HEK293T (cell line): ENCODE measurements at regions not wholly inside any gene's neighbourhood (a gene's known extent, or its start where the extent isn't known, plus 50 kb on each side); places are given as distances from the start of the nearest gene placed in this dataset.

Source experiments
- CTCF ChIA-PET: fragments of 350-600 bp; formaldehyde crosslinking; extraction: SDS; loops from one replicate; lab custom pipeline; 2021; ENCODE audit warnings: antibody characterized with exemption, inconsistent platforms; lab: Yijun Ruan, JAX
- POLR2A ChIA-PET: fragments of 350-600 bp; formaldehyde crosslinking; extraction: SDS; loops from one replicate; lab custom pipeline; 2020; ENCODE audit warnings: antibody characterized with exemption, inconsistent platforms; lab: Yijun Ruan, JAX
- DNase-seq: peaks from one replicate; pipeline ENCODE4 v3.0.0; 2012; ENCODE audit warnings: mixed read lengths; ENCODE audit errors: extremely low spot score
- ARNT ChIP-seq: fragments of 450-650 bp; IDR thresholded peaks from 2 replicates; pipeline ENCODE4 v1.6.1; 2017; ENCODE audit warnings: mild to moderate bottlenecking
- BHLHE40 ChIP-seq: fragments of 450-650 bp; IDR thresholded peaks from 2 replicates; pipeline ENCODE4 v1.6.1; 2016; ENCODE audit warnings: mild to moderate bottlenecking, moderate library complexity, borderline replicate concordance
- CTBP1 ChIP-seq: fragments of 450-650 bp; IDR thresholded peaks from 2 replicates; pipeline ENCODE4 v1.6.1; 2016; ENCODE audit warnings: borderline replicate concordance
- ELF4 ChIP-seq: fragments of 450-650 bp; IDR thresholded peaks from 2 replicates; pipeline ENCODE4 v1.6.1; 2017; ENCODE audit warnings: antibody characterized with exemption
- FOXA1 ChIP-seq: fragments of 450-650 bp; IDR thresholded peaks from 2 replicates; pipeline ENCODE4 v1.6.1; 2016; ENCODE audit warnings: mild to moderate bottlenecking
- FOXK2 ChIP-seq: fragments of 450-650 bp; IDR thresholded peaks from 2 replicates; pipeline ENCODE4 v1.6.1; 2016; ENCODE audit warnings: mild to moderate bottlenecking
- FOXM1 ChIP-seq: fragments of 450-650 bp; IDR thresholded peaks from 2 replicates; pipeline ENCODE4 v1.6.1; 2017; ENCODE audit warnings: mild to moderate bottlenecking, borderline replicate concordance
- HDGF ChIP-seq: fragments of 450-650 bp; IDR thresholded peaks from 2 replicates; pipeline ENCODE4 v1.6.1; 2017; ENCODE audit warnings: antibody characterized with exemption, borderline replicate concordance
- L3MBTL2 ChIP-seq: fragments of 450-650 bp; conservative IDR thresholded peaks from 2 replicates; pipeline ENCODE4 v1.6.1; 2016; ENCODE audit warnings: mild to moderate bottlenecking
- LEF1 ChIP-seq: fragments of 450-650 bp; IDR thresholded peaks from 2 replicates; pipeline ENCODE4 v1.6.1; 2017; ENCODE audit warnings: mild to moderate bottlenecking, borderline replicate concordance
- NFRKB ChIP-seq: fragments of 450-650 bp; IDR thresholded peaks from 2 replicates; pipeline ENCODE4 v1.6.1; 2016; ENCODE audit warnings: mild to moderate bottlenecking, moderate library complexity
- SP1 ChIP-seq: fragments of 450-650 bp; IDR thresholded peaks from 2 replicates; pipeline ENCODE4 v1.6.1; 2017
- SUZ12 ChIP-seq: fragments of 450-650 bp; IDR thresholded peaks from 2 replicates; pipeline ENCODE4 v1.6.1; 2016; ENCODE audit warnings: mild to moderate bottlenecking
- TARDBP ChIP-seq: fragments of 450-650 bp; IDR thresholded peaks from 2 replicates; pipeline ENCODE4 v1.6.1; 2016
- ZNF384 ChIP-seq: fragments of 450-650 bp; IDR thresholded peaks from 2 replicates; pipeline ENCODE4 v1.6.1; 2016
- TF ChIP-seq, protein P1 (sequence below): fragments of 450-650 bp; IDR thresholded peaks from 2 replicates; pipeline ENCODE4 v1.6.1; 2016

GRCh38 chr11:33554219-33554618 is 146.4 kb downstream of the C11orf91 start:
- TF ChIP-seq ZNF384 (no peak), TARDBP (no peak), SP1 (no peak), L3MBTL2 (no peak)
- no peak for DNase-seq
- CTCF ChIA-PET = no interaction called here
- POLR2A ChIA-PET = no interaction called here

DNA sequence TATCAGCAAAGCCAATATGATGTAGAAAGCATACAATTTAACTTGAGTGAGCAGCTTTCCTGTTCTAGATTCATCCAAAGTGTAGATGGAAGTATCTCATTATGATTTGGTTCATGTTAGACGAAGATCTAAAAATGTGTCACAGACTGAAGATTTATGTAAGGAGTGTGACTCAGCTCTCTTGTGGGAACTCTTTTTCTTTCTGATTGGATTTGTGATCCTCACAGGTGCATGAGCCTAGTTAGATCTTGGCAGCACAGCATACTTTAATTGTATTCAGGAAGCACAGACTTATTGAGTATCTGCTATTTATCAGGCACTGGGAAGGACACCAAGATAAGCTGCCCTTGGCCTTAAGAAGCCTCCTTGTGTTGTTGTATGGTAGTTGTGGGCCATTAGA is 147.1 kb downstream of the C11orf91 start:
- ChIA-PET CTCF (interaction anchor here (0.7 kb wide), 1 partner anchor 12 kb away, joined by 3 read pairs; no protein-coding TSS in a partner anchor), POLR2A (no interaction called here)
- TF ChIP-seq FOXA1 = no peak
- no peak for TF ChIP-seq LEF1
- no peak for TF ChIP-seq NFRKB
- TF ChIP-seq L3MBTL2 = no peak
- no peak for TF ChIP-seq ARNT
- TF ChIP-seq CTBP1 = no peak
- no peak for TF ChIP-seq SUZ12
- TF ChIP-seq ELF4 = no peak
- no peak for TF ChIP-seq BHLHE40
- TF ChIP-seq, protein P1, sequence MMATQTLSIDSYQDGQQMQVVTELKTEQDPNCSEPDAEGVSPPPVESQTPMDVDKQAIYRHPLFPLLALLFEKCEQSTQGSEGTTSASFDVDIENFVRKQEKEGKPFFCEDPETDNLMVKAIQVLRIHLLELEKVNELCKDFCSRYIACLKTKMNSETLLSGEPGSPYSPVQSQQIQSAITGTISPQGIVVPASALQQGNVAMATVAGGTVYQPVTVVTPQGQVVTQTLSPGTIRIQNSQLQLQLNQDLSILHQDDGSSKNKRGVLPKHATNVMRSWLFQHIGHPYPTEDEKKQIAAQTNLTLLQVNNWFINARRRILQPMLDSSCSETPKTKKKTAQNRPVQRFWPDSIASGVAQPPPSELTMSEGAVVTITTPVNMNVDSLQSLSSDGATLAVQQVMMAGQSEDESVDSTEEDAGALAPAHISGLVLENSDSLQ = no peak
- no peak for TF ChIP-seq HDGF
- TF ChIP-seq TARDBP = no peak
- no peak for TF ChIP-seq SP1
- no peak for TF ChIP-seq ZNF384
- no peak for TF ChIP-seq FOXM1
- no peak for TF ChIP-seq FOXK2
- DNase-seq = no peak

DNA sequence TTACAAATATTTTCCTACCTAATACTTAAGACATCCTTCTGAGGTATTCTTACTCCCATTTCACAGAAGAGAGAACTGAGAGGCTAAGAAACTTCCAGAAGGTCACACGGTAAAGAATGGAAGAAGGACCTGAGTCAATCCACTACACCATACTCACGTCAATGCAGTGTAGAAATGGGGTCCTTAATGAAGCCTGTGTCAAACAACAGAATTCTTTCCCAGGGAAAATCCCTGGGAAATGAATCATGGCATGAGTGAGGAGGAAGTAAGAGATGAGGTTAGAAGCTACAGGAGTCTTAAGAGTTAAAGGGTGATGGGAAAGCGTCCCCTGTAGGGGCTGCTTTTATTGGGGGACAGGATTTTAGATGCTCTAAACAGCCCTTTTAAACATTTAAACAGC is 147.9 kb downstream of the C11orf91 start:
- ChIA-PET POLR2A (no interaction called here), CTCF (interaction anchor here (0.7 kb wide), 1 partner anchor 12 kb away, joined by 3 read pairs; no protein-coding TSS in a partner anchor)
- no peak for DNase-seq
- TF ChIP-seq CTBP1 = no peak
- no peak for TF ChIP-seq FOXM1
- TF ChIP-seq SP1 = no peak
- TF ChIP-seq BHLHE40 = no peak
- no peak for TF ChIP-seq HDGF
- TF ChIP-seq ELF4 = no peak
- no peak for TF ChIP-seq FOXK2
- TF ChIP-seq TARDBP = no peak
- TF ChIP-seq ARNT = no peak
- no peak for TF ChIP-seq LEF1
- TF ChIP-seq, protein P1 = no peak
- no peak for TF ChIP-seq FOXA1
- TF ChIP-seq NFRKB = no peak

DNA sequence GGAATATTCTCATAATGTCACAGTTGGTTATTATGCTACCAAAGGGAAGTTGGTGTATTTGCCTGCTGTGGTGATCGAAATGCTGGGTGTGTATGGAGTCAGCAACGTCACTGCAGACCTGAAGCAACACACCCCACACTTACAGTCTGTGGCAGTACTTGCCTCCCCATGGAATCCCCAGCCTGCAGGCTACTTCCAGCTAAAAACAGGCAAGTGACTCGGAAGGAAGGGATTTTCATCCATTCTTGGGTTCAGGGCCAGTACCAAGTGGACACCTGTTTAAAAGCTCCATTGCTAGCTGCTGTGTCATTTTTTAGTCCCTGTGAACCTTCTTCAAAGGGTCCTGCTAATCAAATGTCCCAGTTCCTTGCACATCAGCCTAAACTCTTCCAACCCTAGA is 149.6 kb downstream of the C11orf91 start:
- no peak for DNase-seq
- TF ChIP-seq SUZ12 = no peak
- no peak for TF ChIP-seq SP1
- no peak for TF ChIP-seq CTBP1
- no peak for TF ChIP-seq L3MBTL2
- no peak for TF ChIP-seq ZNF384
- no peak for TF ChIP-seq FOXA1
- TF ChIP-seq FOXM1 = no peak
- TF ChIP-seq LEF1 = no peak
- no peak for TF ChIP-seq NFRKB
- TF ChIP-seq, protein P1 = no peak
- TF ChIP-seq ELF4 = no peak
- CTCF ChIA-PET = no interaction called here
- POLR2A ChIA-PET = no interaction called here

DNA sequence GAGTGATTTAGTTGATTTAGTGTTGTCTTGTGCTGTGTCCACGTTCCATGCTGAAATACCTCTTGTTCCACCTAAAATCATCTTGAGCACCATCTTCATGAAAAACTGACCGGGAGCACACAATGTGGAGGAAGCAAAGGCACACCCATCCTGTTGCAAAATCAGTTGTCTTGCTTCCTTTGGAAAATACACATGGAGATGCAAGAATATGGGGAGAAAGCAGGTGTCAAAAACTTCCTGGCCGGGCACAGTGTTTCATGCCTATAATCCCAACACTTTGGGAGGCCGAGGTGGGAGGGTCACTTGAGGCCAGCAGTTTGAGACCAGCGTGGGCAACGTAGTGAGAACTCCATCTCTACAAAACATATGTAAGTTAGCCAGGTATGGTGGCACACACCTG is 151.1 kb downstream of the C11orf91 start:
- no peak for DNase-seq
- ChIA-PET CTCF (no interaction called here), POLR2A (no interaction called here)
- TF ChIP-seq BHLHE40 = no peak
- no peak for TF ChIP-seq NFRKB
- TF ChIP-seq HDGF = no peak
- no peak for TF ChIP-seq FOXM1
- TF ChIP-seq ARNT = no peak
- no peak for TF ChIP-seq TARDBP
- no peak for TF ChIP-seq ZNF384
- no peak for TF ChIP-seq ELF4
- TF ChIP-seq, protein P1 = no peak
- no peak for TF ChIP-seq SP1

GRCh38 chr11:33545931-33546330 is 154.7 kb downstream of the C11orf91 start:
- TF ChIP-seq, protein P1 = no peak
- DNase-seq = no peak
- ChIA-PET POLR2A (no interaction called here), CTCF (no interaction called here)
